ENCODE measurements at regions not wholly inside any gene's neighbourhood (a gene's known extent, or its start where the extent isn't known, plus 50 kb on each side); places are given as distances from the start of the nearest gene placed in this dataset.

DNA sequence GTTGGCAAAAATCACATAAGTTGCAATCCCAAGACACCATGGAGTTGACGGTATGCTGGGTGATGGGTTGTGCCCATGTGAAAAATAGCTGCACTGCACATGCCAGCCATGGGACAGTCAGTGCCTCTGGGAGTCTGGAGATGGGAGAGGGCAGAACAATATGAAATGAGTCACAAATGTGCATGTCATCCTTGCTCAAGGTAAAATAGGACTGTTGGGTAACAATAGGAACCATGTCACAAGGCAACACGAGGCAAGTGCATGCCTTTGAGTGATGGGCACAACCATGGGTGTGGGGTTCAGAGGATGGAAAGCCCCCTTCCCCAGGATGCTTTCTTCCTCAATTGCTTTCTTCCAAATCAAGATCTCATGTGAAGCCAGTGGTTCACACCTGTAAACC lies 70.5 kb upstream of the PIM1 start:
- H3K4me3 Mint-ChIP-seq (ENCODE audit: low read depth, unreplicated experiment): no peak overlapping the region
- CTCF ChIA-PET: no interaction called here
- DNase-seq: no peak
- TF ChIP-seq, protein P1, sequence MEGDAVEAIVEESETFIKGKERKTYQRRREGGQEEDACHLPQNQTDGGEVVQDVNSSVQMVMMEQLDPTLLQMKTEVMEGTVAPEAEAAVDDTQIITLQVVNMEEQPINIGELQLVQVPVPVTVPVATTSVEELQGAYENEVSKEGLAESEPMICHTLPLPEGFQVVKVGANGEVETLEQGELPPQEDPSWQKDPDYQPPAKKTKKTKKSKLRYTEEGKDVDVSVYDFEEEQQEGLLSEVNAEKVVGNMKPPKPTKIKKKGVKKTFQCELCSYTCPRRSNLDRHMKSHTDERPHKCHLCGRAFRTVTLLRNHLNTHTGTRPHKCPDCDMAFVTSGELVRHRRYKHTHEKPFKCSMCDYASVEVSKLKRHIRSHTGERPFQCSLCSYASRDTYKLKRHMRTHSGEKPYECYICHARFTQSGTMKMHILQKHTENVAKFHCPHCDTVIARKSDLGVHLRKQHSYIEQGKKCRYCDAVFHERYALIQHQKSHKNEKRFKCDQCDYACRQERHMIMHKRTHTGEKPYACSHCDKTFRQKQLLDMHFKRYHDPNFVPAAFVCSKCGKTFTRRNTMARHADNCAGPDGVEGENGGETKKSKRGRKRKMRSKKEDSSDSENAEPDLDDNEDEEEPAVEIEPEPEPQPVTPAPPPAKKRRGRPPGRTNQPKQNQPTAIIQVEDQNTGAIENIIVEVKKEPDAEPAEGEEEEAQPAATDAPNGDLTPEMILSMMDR (IDR thresholded peaks at IDR 0.05; ENCODE audit: unreplicated experiment): no peak
- H3K9me3 Mint-ChIP-seq (ENCODE audit: low read depth, unreplicated experiment): no peaks in the 10 kb centered on the region
- no peak overlapping the region for H3K27ac Mint-ChIP-seq (ENCODE audit: unreplicated experiment)
- peaks cover 28% of the 10 kb centered on the region for H3K4me1 Mint-ChIP-seq (ENCODE audit: low read depth, unreplicated experiment)
- peaks cover 13% of the 10 kb centered on the region for H3K36me3 Mint-ChIP-seq (ENCODE audit: insufficient read depth, unreplicated experiment)
- no TSS peak for BruUV-seq (replicated peaks)
- intact Hi-C loops (cut with micrococcal nuclease; ENCODE audit: unreplicated experiment): no loop called here
- H3K27me3 Mint-ChIP-seq (ENCODE audit: unreplicated experiment): no peaks in the 10 kb centered on the region

DNA sequence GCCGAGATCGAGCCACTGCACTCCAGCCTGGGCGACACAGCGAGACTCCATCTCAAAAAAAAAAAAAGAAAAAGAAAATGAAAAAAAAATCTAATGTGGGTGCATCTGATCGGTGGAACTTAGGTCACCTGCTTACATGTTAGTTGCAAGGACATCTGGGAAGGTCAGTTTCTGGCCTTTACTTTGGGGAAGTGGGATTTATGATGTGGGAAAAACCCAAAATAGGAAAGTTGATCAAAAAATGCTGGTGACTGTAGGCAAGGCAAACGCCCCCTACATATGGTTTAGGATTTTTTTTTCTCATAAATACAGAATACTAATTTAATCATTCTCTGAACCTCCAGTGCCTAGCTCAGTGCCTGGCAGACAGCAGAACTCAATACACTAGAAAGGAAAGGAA lies 69.2 kb upstream of the PIM1 start:
- no peaks in the 10 kb centered on the region for H3K9me3 Mint-ChIP-seq (ENCODE audit: low read depth, unreplicated experiment)
- CTCF ChIA-PET: interaction anchor here (0.6 to 0.7 kb wide), 2 partner anchors 27 to 116 kb away, joined by 4 to 6 read pairs; no protein-coding TSS in a partner anchor
- TF ChIP-seq, protein P1 (IDR thresholded peaks at IDR 0.05; ENCODE audit: unreplicated experiment): no peak

DNA sequence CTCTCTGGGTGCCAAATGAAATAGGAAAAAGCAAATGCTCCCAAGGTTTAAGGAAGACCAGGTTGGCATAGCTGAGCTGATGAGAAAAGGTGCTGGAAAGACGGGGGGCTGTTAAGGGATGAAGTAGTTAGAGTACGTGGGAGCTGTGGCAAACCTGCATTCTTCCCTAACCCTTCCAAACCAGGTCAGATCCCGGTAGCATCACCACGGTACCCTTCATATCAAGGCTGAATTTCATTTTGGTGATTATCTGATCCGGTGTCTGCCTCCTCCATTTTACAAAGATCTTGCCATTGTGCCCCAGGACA lies 68.0 kb upstream of the PIM1 start:
- intact Hi-C loops (cut with micrococcal nuclease; ENCODE audit: unreplicated experiment): loop anchor here (2.0 to 5.0 kb wide), 4 partner anchors 35 to 105 kb away; no protein-coding TSS in a partner anchor
- no TSS peak for BruUV-seq (replicated peaks)
- TF ChIP-seq, protein P1 (IDR thresholded peaks at IDR 0.05; ENCODE audit: unreplicated experiment): no peak
- Mint-ChIP-seq H3K9me3 (ENCODE audit: low read depth, unreplicated experiment) (no peaks in the 10 kb centered on the region), H3K27me3 (ENCODE audit: unreplicated experiment) (no peaks in the 10 kb centered on the region), H3K4me3 (ENCODE audit: low read depth, unreplicated experiment) (peak overlapping the region; percentile 67), H3K27ac (ENCODE audit: unreplicated experiment) (peak overlapping the region; percentile 81), H3K36me3 (ENCODE audit: insufficient read depth, unreplicated experiment) (peaks cover 15% of the 10 kb centered on the region), H3K4me1 (ENCODE audit: low read depth, unreplicated experiment) (peaks cover 45% of the 10 kb centered on the region)
- CTCF ChIA-PET: interaction anchor here (0.9 to 1.9 kb wide), 6 partner anchors 29 to 67 kb away, joined by 3 to 8 read pairs (median 6); partner anchors contain the start of gene PIM1
- DNase-seq: no peak

More for the DNA sequence above, 69.2 kb upstream of the PIM1 start:
- Mint-ChIP-seq H3K4me3 (ENCODE audit: low read depth, unreplicated experiment) (no peak overlapping the region), H3K4me1 (ENCODE audit: low read depth, unreplicated experiment) (peaks cover 41% of the 10 kb centered on the region), H3K27ac (ENCODE audit: unreplicated experiment) (no peak overlapping the region), H3K27me3 (ENCODE audit: unreplicated experiment) (no peaks in the 10 kb centered on the region), H3K36me3 (ENCODE audit: insufficient read depth, unreplicated experiment) (peaks cover 15% of the 10 kb centered on the region)
- intact Hi-C loops (cut with micrococcal nuclease; ENCODE audit: unreplicated experiment): loop anchor here (5.0 kb wide), 2 partner anchors 43 to 107 kb away; no protein-coding TSS in a partner anchor
- no TSS peak for BruUV-seq (replicated peaks)
- no peak for DNase-seq

DNA sequence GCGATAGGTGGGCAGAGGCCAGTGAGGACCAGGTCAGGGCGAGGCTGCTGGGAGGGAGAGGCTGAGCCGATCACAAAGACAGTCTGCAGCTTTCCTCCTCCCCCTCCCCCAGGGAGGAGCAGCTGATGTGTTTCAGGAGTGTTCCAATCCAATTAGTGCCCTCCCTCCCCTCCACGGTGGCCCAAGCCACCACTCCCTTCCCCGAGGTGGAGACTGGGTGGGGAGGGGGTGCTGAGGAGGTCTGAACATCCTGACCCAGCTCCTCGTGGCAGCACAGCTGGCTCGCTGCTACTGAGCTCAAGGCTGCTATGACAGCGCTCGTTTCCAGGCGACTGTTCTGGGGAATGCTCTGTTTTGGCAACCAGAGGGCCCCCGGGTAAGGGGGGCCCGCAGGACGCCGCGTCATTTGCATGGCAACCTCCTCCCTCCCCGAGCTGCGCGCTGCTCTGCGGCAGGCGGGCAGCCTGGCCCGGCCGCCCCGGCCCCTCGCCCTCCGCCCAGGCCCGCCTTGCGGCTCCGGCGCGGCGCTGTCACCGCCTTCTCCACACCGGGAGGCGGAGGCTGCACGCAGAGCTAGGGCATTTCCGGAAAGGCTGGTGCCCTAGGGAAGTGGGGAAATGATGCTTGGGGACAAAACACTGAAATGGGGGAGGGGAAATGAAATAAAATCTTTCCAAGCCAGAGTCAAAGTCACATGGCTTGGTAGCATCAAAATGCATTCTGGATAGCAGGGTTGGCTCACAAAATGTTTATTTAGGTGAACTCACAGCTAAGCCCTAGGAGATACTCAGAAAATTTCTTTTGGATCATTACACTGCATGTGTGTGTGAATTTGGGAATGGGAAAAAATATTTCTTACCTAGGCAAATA lies 67.4 kb upstream of the PIM1 start:
- intact Hi-C loops (cut with micrococcal nuclease; ENCODE audit: unreplicated experiment): loop anchor here (2.0 to 5.0 kb wide), 4 partner anchors 34 to 105 kb away; no protein-coding TSS in a partner anchor
- TF ChIP-seq, protein P1 (IDR thresholded peaks at IDR 0.05; ENCODE audit: unreplicated experiment): no peak
- no peaks in the 10 kb centered on the region for H3K27me3 Mint-ChIP-seq (ENCODE audit: unreplicated experiment)
- H3K27ac Mint-ChIP-seq (ENCODE audit: unreplicated experiment): peak overlapping the region; percentile 81
- H3K4me3 Mint-ChIP-seq (ENCODE audit: low read depth, unreplicated experiment): peak overlapping the region; percentile 67
- H3K4me1 Mint-ChIP-seq (ENCODE audit: low read depth, unreplicated experiment): peaks cover 45% of the 10 kb centered on the region
- no peaks in the 10 kb centered on the region for H3K9me3 Mint-ChIP-seq (ENCODE audit: low read depth, unreplicated experiment)
- peak; percentile 75 for DNase-seq
- no TSS peak for BruUV-seq (replicated peaks)
- CTCF ChIA-PET: interaction anchor here (0.9 to 1.9 kb wide), 7 partner anchors 26 to 67 kb away, joined by 3 to 8 read pairs (median 5); partner anchors contain the start of gene PIM1
- H3K36me3 Mint-ChIP-seq (ENCODE audit: insufficient read depth, unreplicated experiment): peaks cover 15% of the 10 kb centered on the region

Data from Calu3 (cell line).